Neutrophil (primary cell): ENCODE measurements at regions not wholly inside any gene's neighbourhood (a gene's known extent, or its start where the extent isn't known, plus 50 kb on each side); places are given as distances from the start of the nearest gene placed in this dataset.

ENCODE experiments used
- H3K27ac ChIP-seq: fragments of 200-600 bp; sonication (generic); 2 replicates; pipeline ENCODE4 v1.5.1; 2016; ENCODE audit warnings: mild to moderate bottlenecking, moderate library complexity
- H3K27me3 ChIP-seq: fragments of 200-600 bp; sonication (generic); 2 replicates; pipeline ENCODE4 v1.6.0; 2016; ENCODE audit warnings: mild to moderate bottlenecking
- H3K36me3 ChIP-seq: fragments of 200-600 bp; sonication (generic); 2 replicates; pipeline ENCODE4 v1.5.1; 2017
- H3K4me1 ChIP-seq, 2 experiments: fragments of 200-600 bp in 1 of 2; sonication (generic) in 1 of 2; 1 replicate in 1 of 2; 2 replicates in 1 of 2; pipeline versions ENCODE4 v1.5.1 to v1.6.1; 2013 to 2016; ENCODE audit warnings: low read depth in 1 of 2, low read length in 1 of 2, mild to moderate bottlenecking in 1 of 2, moderate library complexity in 1 of 2; ENCODE audit not compliant: control insufficient read depth in 1 of 2, insufficient read depth in 1 of 2
- H3K4me3 ChIP-seq, 2 experiments: fragments of 200-600 bp in 1 of 2; sonication (generic) in 1 of 2; 1 replicate in 1 of 2; 2 replicates in 1 of 2; pipeline ENCODE4 v1.5.1; 2013 to 2016; ENCODE audit warnings: low read depth in 1 of 2, low read length in 1 of 2, mild to moderate bottlenecking in 1 of 2, moderate library complexity in 1 of 2
- H3K9me3 ChIP-seq: fragments of 200-600 bp; sonication (generic); 2 replicates; pipeline ENCODE4 v1.5.1; 2016
- CTCF ChIP-seq: fragments of 200-600 bp; sonication (generic); IDR thresholded peaks from 2 replicates; pipeline ENCODE4 v1.5.1; 2016; ENCODE audit warnings: antibody characterized with exemption

GRCh38 chr3:117706037-117706436 is 996.5 kb downstream of the TUSC7 start:
- H3K27me3 ChIP-seq: no peaks in the 10 kb centered on the region
- H3K4me1 ChIP-seq: no peaks in the 10 kb centered on the region
- H3K27ac ChIP-seq: no peak overlapping the region
- H3K9me3 ChIP-seq: no peaks in the 10 kb centered on the region
- TF ChIP-seq CTCF: no peak
- H3K36me3 ChIP-seq: no peaks in the 10 kb centered on the region
- no peak overlapping the region for H3K4me3 ChIP-seq

- H3K9me3 ChIP-seq: no peaks in the 10 kb centered on the region
- no peaks in the 10 kb centered on the region for H3K27me3 ChIP-seq
- no peaks in the 10 kb centered on the region for H3K4me1 ChIP-seq
- no peaks in the 10 kb centered on the region for H3K36me3 ChIP-seq
- TF ChIP-seq CTCF: no peak
- no peak overlapping the region for H3K4me3 ChIP-seq
- H3K27ac ChIP-seq: no peak overlapping the region
Observed at GRCh38 chr3:117706756-117707155, 997.2 kb downstream of the TUSC7 start.

GRCh38 chr3:117708601-117709000 is 999.0 kb downstream of the TUSC7 start:
- no peak overlapping the region for H3K27ac ChIP-seq
- H3K4me3 ChIP-seq: no peak overlapping the region
- no peaks in the 10 kb centered on the region for H3K27me3 ChIP-seq
- H3K9me3 ChIP-seq: no peaks in the 10 kb centered on the region
- H3K36me3 ChIP-seq: no peaks in the 10 kb centered on the region
- TF ChIP-seq CTCF: no peak
- H3K4me1 ChIP-seq: no peaks in the 10 kb centered on the region

- Histone ChIP-seq H3K4me1 (no peaks in the 10 kb centered on the region), H3K36me3 (no peaks in the 10 kb centered on the region), H3K4me3 (no peak overlapping the region), H3K27me3 (no peaks in the 10 kb centered on the region), H3K9me3 (no peaks in the 10 kb centered on the region), H3K27ac (no peak overlapping the region)
- TF ChIP-seq CTCF: no peak
Observed at GRCh38 chr3:117709108-117709507, 999.5 kb downstream of the TUSC7 start.

- Histone ChIP-seq H3K27me3 (no peaks in the 10 kb centered on the region), H3K4me1 (no peaks in the 10 kb centered on the region), H3K9me3 (no peaks in the 10 kb centered on the region), H3K27ac (no peak overlapping the region), H3K36me3 (no peaks in the 10 kb centered on the region), H3K4me3 (no peak overlapping the region)
- TF ChIP-seq CTCF: no peak
Observed at GRCh38 chr3:117710501-117710900, 1000.9 kb downstream of the TUSC7 start.

GRCh38 chr3:117719316-117719926 is 1009.8 kb downstream of the TUSC7 start:
- Histone ChIP-seq H3K4me3 (no peak overlapping the region), H3K9me3 (no peaks in the 10 kb centered on the region), H3K4me1 (no peaks in the 10 kb centered on the region), H3K36me3 (no peaks in the 10 kb centered on the region), H3K27ac (no peak overlapping the region), H3K27me3 (no peaks in the 10 kb centered on the region)
- TF ChIP-seq CTCF: no peak
